K562 (cell line): ENCODE measurements at regions not wholly inside any gene's neighbourhood (a gene's known extent, or its start where the extent isn't known, plus 50 kb on each side); places are given as distances from the start of the nearest gene placed in this dataset.
"Not testable (repeated sequence)": the region's sequence is repeated elsewhere in the genome, so short reads cannot be mapped to it uniquely, and the experiment has no call there.

Source experiments
- CREM ChIP-seq: IDR thresholded peaks from 2 replicates; pipeline ENCODE4 v1.6.1; 2014; ENCODE audit warnings: antibody characterized with exemption, low read depth
- CTCF ChIP-seq, 3 experiments: IDR thresholded peaks in 2 of 3; conservative IDR thresholded peaks in 1 of 3; 2 replicates each; pipeline ENCODE4 v1.5.1; 2011 to 2012; ENCODE audit warnings: low read length in 3 of 3, mild to moderate bottlenecking in 3 of 3, control low read depth in 2 of 3, improper control_type of control experiment in 1 of 3, inconsistent platforms in 1 of 3, low read depth in 1 of 3, mixed read lengths in 1 of 3, moderate library complexity in 1 of 3; ENCODE audit not compliant: insufficient read depth in 2 of 3
- HINFP ChIP-seq: fragments of 450-650 bp; conservative IDR thresholded peaks from 2 replicates; pipeline ENCODE4 v1.6.1; 2016; ENCODE audit warnings: missing genetic modification characterization, low read depth, mild to moderate bottlenecking, control low read depth, missing compliant biosample characterization
- POLR2A ChIP-seq: fragments of 450-650 bp; conservative IDR thresholded peaks from 2 replicates; pipeline ENCODE4 v1.6.1; 2016
- RHOXF2B ChIP-seq: fragments of 250-450 bp; sonication (Bioruptor Pico); conservative IDR thresholded peaks from 2 replicates; pipeline ENCODE4 v1.5.1; 2021
- SP1 ChIP-seq: sonication (generic); formaldehyde crosslinking; IDR thresholded peaks from 2 replicates; pipeline ENCODE4 v1.8.1; 2022; ENCODE audit warnings: mild to moderate bottlenecking, missing genetic modification reagents
- TCF7L2 ChIP-seq: fragments of 150-350 bp; IDR thresholded peaks from 2 replicates; pipeline ENCODE4 v1.6.1; 2016; ENCODE audit warnings: low read depth, mild to moderate bottlenecking, low read length, moderate library complexity
- ZNF408 ChIP-seq: fragments of 250-450 bp; sonication (Bioruptor Pico); IDR thresholded peaks from 2 replicates; pipeline ENCODE4 v1.4.0; 2020; ENCODE audit warnings: low read depth, mild to moderate bottlenecking, moderate library complexity

DNA sequence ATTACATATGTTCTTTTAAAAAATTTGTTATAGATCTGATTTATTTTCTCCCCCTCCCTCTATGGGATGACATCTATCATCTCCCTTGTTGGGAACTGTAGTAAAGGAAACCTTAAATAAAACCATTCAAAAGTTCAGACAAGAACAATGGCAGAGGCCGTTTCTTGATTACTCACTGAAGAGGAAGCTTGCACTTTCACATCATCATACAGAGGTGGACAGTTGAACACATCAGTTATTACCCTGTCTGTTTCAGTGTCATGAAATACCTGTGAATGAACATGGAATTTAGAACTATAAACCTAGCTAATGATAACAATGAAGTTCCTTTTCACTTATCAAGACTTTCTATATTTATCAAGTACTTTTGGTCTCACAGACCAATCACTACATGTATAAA, 63.7 kb upstream of the NEK3 start:
- TF ChIP-seq HINFP (tag); TCF7L2; CTCF (IDR thresholded peaks at IDR 0.05 in 2 of 3, conservative IDR thresholded peaks at IDR 0.05 in 1 of 3; ENCODE audit: insufficient read depth in 2 of 3, low read depth in 1 of 3, low read length in 3 of 3); ZNF408 (CRISPR knock-in tag); RHOXF2B (CRISPR knock-in tag); CREM; POLR2A; SP1 (CRISPR knock-in tag): not testable (repeated sequence)
